CD4-positive, alpha-beta T cell (primary cell): ENCODE measurements at regions not wholly inside any gene's neighbourhood (a gene's known extent, or its start where the extent isn't known, plus 50 kb on each side); places are given as distances from the start of the nearest gene placed in this dataset.

ENCODE experiments used
- ATAC-seq: fragments of 200-7000 bp; cut with Tn5 transposase; one replicate; pipeline ENCODE4 v1.10.0; 2022; ENCODE audit warnings: mild to moderate bottlenecking; ENCODE audit not compliant: poor library complexity
- CTCF ChIA-PET: fragments of 350-600 bp; sonication (Branson Sonifier 250); formaldehyde crosslinking; loops from one replicate; lab custom pipeline; 2021; ENCODE audit warnings: antibody characterized with exemption, inconsistent platforms; lab: Charles Lee
- POLR2A ChIA-PET: fragments of 350-600 bp; sonication (Branson Sonifier 250); formaldehyde crosslinking; loops from one replicate; lab custom pipeline; 2021; ENCODE audit warnings: antibody characterized with exemption, inconsistent platforms; lab: Charles Lee
- DNase-seq, 14 experiments: peaks; one replicate each; pipeline ENCODE4 v3.0.0-alpha.2; 2013 to 2020; ENCODE audit warnings: mixed read lengths in 2 of 14
- H3K27ac ChIP-seq, 2 donors: one replicate each; pipeline versions ENCODE4 v1.5.1 to v1.7.0; 2013; ENCODE audit warnings: low read length in 2 of 2, low read depth in 1 of 2, mild to moderate bottlenecking in 1 of 2
- H3K27me3 ChIP-seq, 2 experiments: 1 replicate in 1 of 2; 2 replicates in 1 of 2; pipeline versions ENCODE4 v1.6.1 to v1.7.0; 2013; ENCODE audit warnings: low read length in 2 of 2, control low read depth in 1 of 2, mild to moderate bottlenecking in 1 of 2, moderate library complexity in 1 of 2; ENCODE audit not compliant: insufficient read depth in 2 of 2, control insufficient read depth in 1 of 2
- H3K36me3 ChIP-seq: one replicate; pipeline ENCODE4 v1.6.1; 2013; ENCODE audit warnings: low read length, control low read depth; ENCODE audit not compliant: insufficient read depth
- H3K4me1 ChIP-seq: one replicate; pipeline ENCODE4 v1.6.1; 2013; ENCODE audit warnings: low read length, control low read depth; ENCODE audit not compliant: insufficient read depth
- H3K4me3 ChIP-seq: one replicate; pipeline ENCODE4 v1.5.1; 2013; ENCODE audit warnings: mild to moderate bottlenecking, low read length, moderate library complexity
- H3K9me3 ChIP-seq, 2 experiments: 1 replicate in 1 of 2; 2 replicates in 1 of 2; pipeline versions ENCODE4 v1.6.1 to v1.7.0; 2013; ENCODE audit warnings: low read length in 2 of 2, mild to moderate bottlenecking in 2 of 2, control low read depth in 1 of 2, moderate library complexity in 1 of 2; ENCODE audit not compliant: control insufficient read depth in 1 of 2, insufficient read depth in 1 of 2
- H3K27ac Mint-ChIP-seq: one replicate; pipeline ENCODE4 v1.8.0; 2020; ENCODE audit warnings: mixed read lengths
- H3K27me3 Mint-ChIP-seq: one replicate; pipeline ENCODE4 v1.8.0; 2021; ENCODE audit warnings: mixed read lengths
- H3K36me3 Mint-ChIP-seq: one replicate; pipeline ENCODE4 v1.8.0; 2021; ENCODE audit warnings: low read depth, mixed read lengths
- H3K4me1 Mint-ChIP-seq: one replicate; pipeline ENCODE4 v1.8.0; 2021; ENCODE audit warnings: low read depth, mixed read lengths
- H3K4me3 Mint-ChIP-seq: one replicate; pipeline ENCODE4 v1.8.0; 2020; ENCODE audit warnings: mild to moderate bottlenecking, mixed read lengths
- H3K9me3 Mint-ChIP-seq: one replicate; pipeline ENCODE4 v1.8.0; 2020; ENCODE audit warnings: mixed read lengths
- intact Hi-C, 2 experiments: fragments of 100-400 bp; cut with DNase I in 1 of 2; cut with micrococcal nuclease in 1 of 2; formaldehyde crosslinking; loops; one replicate each; pipeline versions ENCODE4 v1.15.1 to v1.9.0; 2023 to 2025; cut with DNase I, micrococcal nuclease
- TF ChIP-seq, protein P1 (sequence below): fragments of 200-600 bp; IDR thresholded peaks from one replicate; pipeline ENCODE4 v1.8.0; 2022; ENCODE audit warnings: antibody characterized with exemption, mild to moderate bottlenecking

DNA sequence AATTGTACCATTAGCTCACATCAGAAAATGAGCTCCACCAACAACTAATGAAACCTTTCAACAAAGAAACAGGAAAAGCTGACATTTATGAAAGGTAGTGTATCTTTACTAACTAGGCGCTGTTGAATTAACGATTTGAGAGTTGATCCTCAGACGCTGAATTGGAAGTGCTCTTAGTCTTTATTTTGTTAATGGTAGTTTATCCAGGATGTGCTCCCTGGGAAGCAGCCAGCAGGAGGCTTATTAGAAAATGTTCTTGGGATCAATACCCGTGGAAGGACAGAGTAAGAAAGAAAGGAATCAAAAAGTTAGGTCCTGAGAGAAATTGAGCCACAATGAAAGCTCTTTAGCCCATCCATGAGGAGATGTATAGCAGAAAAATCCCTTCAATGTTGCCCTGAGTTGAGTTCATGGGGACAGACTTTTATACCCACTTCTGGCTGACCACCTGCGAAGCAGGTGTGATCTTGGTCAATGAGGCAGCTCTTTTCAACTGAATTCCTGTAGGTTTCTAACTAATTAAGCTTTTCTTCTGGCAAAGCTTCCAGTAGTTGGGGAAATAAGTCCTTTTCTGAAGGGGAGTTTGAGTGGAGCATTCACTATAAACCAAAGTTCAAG lies 492.6 kb upstream of the REG3G start:
- H3K27ac ChIP-seq, result no peak overlapping the region
- ATAC-seq (no peak), DNase-seq (no peak)
- H3K9me3 Mint-ChIP-seq, result peaks cover 3% of the 10 kb centered on the region
- ChIA-PET POLR2A (no interaction called here), CTCF (no interaction called here)
- H3K4me3 ChIP-seq, result no peak overlapping the region
- H3K4me1 ChIP-seq, result no peaks in the 10 kb centered on the region
- no peaks in the 10 kb centered on the region for H3K4me1 Mint-ChIP-seq
- H3K27me3 ChIP-seq, result no peaks in the 10 kb centered on the region
- H3K27me3 Mint-ChIP-seq, result no peaks in the 10 kb centered on the region
- no peak overlapping the region for H3K4me3 Mint-ChIP-seq
- no peaks in the 10 kb centered on the region for H3K36me3 Mint-ChIP-seq
- no peaks in the 10 kb centered on the region for H3K36me3 ChIP-seq
- no peak overlapping the region for H3K27ac Mint-ChIP-seq
- TF ChIP-seq, protein P1, sequence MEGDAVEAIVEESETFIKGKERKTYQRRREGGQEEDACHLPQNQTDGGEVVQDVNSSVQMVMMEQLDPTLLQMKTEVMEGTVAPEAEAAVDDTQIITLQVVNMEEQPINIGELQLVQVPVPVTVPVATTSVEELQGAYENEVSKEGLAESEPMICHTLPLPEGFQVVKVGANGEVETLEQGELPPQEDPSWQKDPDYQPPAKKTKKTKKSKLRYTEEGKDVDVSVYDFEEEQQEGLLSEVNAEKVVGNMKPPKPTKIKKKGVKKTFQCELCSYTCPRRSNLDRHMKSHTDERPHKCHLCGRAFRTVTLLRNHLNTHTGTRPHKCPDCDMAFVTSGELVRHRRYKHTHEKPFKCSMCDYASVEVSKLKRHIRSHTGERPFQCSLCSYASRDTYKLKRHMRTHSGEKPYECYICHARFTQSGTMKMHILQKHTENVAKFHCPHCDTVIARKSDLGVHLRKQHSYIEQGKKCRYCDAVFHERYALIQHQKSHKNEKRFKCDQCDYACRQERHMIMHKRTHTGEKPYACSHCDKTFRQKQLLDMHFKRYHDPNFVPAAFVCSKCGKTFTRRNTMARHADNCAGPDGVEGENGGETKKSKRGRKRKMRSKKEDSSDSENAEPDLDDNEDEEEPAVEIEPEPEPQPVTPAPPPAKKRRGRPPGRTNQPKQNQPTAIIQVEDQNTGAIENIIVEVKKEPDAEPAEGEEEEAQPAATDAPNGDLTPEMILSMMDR, result no peak
- H3K9me3 ChIP-seq, result peaks cover 0 to 5% of the 10 kb centered on the region in 2 experiments
- intact Hi-C loops, result no loop called here

DNA sequence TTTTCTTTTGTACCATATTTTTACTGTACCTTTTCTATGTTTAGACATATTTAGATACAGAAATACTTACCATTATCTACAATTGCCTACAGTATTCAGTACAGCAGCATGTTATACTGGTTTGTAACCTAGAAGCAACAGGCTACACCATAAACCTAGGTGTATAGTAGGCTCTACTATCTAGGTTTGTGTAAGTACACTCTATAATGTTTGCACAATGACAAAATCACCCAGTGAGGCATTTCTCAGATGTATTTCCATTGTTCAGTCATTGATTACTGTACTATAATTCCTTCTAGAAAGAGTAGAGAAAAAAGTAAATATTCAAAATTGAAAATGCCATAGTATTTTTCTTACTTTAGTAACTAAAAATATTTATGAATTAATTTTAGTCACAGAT lies 490.1 kb upstream of the REG3G start:
- no peaks in the 10 kb centered on the region for H3K27me3 Mint-ChIP-seq
- H3K4me3 Mint-ChIP-seq, result no peak overlapping the region
- ChIA-PET POLR2A (no interaction called here), CTCF (no interaction called here)
- intact Hi-C loops, result no loop called here
- H3K27ac ChIP-seq, result no peak overlapping the region
- H3K27ac Mint-ChIP-seq, result no peak overlapping the region
- no peaks in the 10 kb centered on the region for H3K4me1 Mint-ChIP-seq
- ATAC-seq, result no peak
- H3K27me3 ChIP-seq, result no peaks in the 10 kb centered on the region
- no peaks in the 10 kb centered on the region for H3K36me3 ChIP-seq
- H3K9me3 Mint-ChIP-seq, result peaks cover 5% of the 10 kb centered on the region
- TF ChIP-seq, protein P1, result no peak
- no peaks in the 10 kb centered on the region for H3K36me3 Mint-ChIP-seq
- H3K4me3 ChIP-seq, result no peak overlapping the region
- no peak for DNase-seq
- H3K9me3 ChIP-seq, result peaks cover 5 to 15% of the 10 kb centered on the region in 2 experiments
- no peaks in the 10 kb centered on the region for H3K4me1 ChIP-seq

DNA sequence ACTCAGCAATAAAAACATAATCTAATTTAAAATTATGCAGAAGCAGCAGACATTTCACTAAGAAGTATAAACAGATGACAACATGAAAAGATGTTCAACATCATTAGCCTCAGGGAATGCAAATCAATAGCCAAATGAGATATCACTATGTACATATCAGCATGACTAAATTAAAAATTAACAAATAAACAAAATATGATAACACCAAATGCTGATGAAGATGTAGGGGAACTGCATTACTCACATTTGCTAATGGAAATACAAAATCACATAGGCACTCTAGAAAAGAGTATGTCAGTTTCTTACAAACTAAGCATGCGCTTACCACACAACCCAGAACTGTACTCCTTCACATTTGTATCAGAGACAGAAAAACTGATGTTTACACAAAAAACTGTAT lies 487.2 kb upstream of the REG3G start:
- H3K4me3 Mint-ChIP-seq, result no peak overlapping the region
- TF ChIP-seq, protein P1, result no peak
- no peak overlapping the region for H3K4me3 ChIP-seq
- intact Hi-C loops, result no loop called here
- ChIA-PET POLR2A (no interaction called here), CTCF (no interaction called here)
- H3K4me1 ChIP-seq, result no peaks in the 10 kb centered on the region
- no peaks in the 10 kb centered on the region for H3K27me3 Mint-ChIP-seq
- H3K27ac Mint-ChIP-seq, result no peak overlapping the region
- H3K4me1 Mint-ChIP-seq, result no peaks in the 10 kb centered on the region
- H3K36me3 ChIP-seq, result no peaks in the 10 kb centered on the region
- no peak overlapping the region for H3K27ac ChIP-seq
- peaks cover 12 to 19% of the 10 kb centered on the region in 2 experiments for H3K9me3 ChIP-seq
- H3K27me3 ChIP-seq, result no peaks in the 10 kb centered on the region
- peaks cover 8% of the 10 kb centered on the region for H3K9me3 Mint-ChIP-seq
- ATAC-seq (no peak), DNase-seq (no peak)
- no peaks in the 10 kb centered on the region for H3K36me3 Mint-ChIP-seq
